GM21619 (cell line): ENCODE measurements at regions not wholly inside any gene's neighbourhood (a gene's known extent, or its start where the extent isn't known, plus 50 kb on each side); places are given as distances from the start of the nearest gene placed in this dataset.
"Not testable (repeated sequence)": the region's sequence is repeated elsewhere in the genome, so short reads cannot be mapped to it uniquely, and the experiment has no call there.

ENCODE experiments used
- ATAC-seq: cut with Tn5 transposase; IDR thresholded peaks from one replicate; pipeline ENCODE4 v1.9.1; 2021; ENCODE audit not compliant: unreplicated experiment

DNA sequence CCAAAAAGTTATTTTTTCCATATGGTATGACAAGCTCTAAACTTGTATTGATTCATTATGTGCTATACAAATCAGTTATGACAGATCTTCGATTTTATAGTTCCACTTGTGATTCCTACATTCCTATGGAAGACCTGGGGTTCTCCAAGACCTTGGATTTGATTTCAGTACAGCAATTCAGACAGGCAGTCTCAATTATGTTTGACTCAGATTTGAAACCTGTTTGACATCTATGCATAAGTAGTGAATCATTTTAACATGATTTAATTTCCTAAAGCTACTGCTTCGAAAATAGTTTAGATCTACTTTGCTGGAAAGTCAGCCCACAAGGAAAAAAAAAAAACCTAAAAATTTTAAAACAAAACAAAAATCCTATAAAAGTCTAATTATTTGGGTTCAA, 820.4 kb downstream of the LUZP2 start:
- no peak for ATAC-seq

- ATAC-seq: no peak
These were observed 822.3 kb downstream of the LUZP2 start for GRCh38 chr11:25319127-25319526.

DNA sequence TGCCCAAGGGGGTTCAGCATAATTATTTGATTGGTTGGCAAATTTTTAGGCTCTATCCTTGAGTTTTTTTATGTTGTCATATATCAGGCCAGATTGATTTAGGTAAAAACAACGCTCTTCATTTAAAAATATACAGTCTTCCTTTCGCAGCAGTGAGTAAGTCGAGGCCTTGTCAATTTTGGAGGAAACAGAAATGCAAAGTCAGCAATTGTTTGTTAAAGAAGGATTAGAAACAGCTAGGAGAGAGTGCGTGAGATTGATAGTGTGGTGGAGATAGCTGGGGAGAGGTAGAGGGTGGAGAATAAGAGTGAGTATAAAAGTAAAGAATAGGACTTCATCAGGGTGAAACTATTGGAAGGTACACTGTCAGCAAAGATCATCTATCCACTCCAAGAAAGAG, 830.8 kb downstream of the LUZP2 start:
- no peak for ATAC-seq

DNA sequence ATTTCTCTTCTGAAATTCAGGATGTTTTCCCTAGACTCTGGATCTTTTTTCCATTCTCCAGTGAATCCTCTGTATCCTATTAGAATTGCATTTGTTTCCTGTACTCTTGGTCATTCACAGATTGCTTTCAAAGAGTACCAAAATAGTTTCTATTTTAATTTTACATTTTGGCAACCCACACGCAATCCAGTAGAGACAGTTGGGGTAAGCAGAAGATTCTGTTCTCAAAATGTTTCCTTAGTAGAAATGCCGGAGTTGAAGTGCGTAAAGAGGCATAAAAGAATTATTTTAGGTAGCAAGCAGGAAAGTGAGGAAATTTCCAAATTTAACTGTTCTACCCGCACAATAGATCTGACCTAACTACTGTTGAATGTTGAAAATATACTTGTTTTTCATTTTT, 842.4 kb downstream of the LUZP2 start:
- no peak for ATAC-seq

DNA sequence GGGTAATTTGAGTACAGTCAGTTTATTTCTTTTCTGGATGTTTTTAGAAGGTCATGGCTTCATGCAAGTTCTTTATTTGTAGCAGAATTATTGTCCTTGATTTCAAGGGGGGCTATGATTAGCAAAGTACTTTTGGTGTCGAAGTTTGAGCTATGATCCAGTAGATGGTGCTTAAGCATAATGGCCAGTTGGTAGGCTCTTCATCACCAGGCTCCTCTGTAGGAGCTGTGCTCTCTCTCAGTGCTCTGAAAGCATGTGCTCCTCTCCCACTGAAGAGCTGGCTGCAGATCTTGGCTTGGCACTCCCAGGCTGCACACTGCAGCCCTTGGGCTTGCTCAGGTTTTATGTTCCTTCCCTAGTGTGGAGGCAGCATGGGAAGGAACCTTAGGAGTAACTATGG, 852.7 kb downstream of the LUZP2 start:
- ATAC-seq: no peak

DNA sequence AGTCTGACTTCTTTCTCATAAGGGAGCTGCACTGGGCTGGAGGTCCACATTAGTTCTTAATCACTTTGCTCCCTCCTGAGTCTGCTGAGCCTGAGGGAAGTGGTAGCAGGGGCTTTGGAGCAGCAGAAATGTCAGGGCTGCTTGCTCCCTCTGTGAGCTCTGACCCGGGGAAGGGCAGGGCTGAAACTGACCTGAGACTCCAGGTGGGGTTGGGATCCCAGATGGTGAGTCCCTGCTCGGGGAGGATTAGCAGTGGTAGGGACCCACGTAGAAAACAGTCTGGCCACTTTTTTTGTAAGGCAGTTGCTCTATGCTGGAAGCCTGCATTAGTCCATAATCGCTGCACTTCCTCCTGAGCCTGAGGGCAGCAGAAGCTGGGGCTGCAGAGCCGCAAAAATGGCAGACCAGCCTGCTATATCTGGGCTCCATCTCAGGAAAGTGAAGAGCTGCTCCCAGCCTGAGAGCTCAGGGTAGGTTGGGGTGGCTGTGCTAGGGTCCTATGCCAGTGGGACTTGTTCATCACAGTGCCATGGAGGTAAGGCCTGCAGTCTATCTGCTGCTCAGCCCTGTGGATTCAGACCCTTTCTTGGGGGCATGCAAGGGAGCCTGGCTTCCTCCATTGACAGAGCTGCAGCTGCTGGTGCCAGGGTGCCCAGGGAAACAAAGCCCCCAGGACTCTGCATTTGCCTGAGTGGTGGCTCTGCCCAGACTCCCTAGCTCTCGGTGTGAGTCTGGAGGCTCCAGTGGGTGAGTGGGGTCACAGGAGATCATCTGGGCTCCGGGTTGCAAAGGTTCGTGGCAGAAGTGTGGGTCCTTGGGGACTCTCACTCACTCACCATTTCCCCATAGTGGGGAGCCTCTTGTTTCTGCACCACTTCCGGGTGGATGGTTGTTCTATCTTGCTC, 854.3 kb downstream of the LUZP2 start:
- ATAC-seq: no peak

- ATAC-seq: no peak
These were observed 860.3 kb downstream of the LUZP2 start for GRCh38 chr11:25357133-25357532.

DNA sequence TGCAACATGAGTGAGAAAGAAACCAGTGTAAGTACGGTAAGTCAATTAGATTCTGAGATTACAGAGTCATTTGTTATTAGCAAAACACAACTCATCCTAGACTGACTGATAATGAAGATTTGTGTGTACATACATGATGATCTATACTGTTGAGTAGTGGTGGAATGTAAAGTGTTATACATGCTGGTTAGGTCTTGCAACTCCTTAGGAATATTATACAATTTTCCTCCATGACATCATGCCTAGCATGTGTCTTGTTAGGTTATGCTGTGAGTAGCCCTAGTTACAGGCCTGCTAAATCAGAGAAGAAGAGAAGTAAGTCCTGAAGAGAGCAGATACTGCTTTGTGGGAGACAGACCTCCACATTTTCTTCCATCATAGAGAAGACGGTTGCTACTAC, 880.6 kb downstream of the LUZP2 start:
- ATAC-seq: no peak

DNA sequence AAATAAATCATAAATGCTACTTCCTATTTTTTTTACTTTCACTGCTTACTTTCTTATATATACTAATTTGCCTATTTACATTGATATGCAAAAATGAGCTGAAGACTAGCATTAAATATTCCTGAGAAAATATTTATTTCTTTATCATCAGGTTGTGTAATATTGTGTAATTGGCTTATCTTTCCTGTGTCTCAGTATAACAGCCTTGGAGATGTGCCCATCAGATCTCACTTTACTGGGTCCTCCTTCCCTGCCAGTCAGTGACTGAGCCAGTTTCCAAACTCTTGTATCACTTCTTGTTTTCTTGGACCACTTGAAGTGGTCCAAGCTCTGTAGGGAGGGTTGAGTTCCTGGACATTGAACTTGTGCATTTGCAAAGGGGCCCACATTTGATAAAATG, 900.0 kb downstream of the LUZP2 start:
- no peak for ATAC-seq

- ATAC-seq: no peak
These were observed 911.3 kb downstream of the LUZP2 start for GRCh38 chr11:25408146-25408545.

GRCh38 chr11:25415793-25416192, 916.1 kb upstream of the ANO3 start:
- ATAC-seq: no peak

DNA sequence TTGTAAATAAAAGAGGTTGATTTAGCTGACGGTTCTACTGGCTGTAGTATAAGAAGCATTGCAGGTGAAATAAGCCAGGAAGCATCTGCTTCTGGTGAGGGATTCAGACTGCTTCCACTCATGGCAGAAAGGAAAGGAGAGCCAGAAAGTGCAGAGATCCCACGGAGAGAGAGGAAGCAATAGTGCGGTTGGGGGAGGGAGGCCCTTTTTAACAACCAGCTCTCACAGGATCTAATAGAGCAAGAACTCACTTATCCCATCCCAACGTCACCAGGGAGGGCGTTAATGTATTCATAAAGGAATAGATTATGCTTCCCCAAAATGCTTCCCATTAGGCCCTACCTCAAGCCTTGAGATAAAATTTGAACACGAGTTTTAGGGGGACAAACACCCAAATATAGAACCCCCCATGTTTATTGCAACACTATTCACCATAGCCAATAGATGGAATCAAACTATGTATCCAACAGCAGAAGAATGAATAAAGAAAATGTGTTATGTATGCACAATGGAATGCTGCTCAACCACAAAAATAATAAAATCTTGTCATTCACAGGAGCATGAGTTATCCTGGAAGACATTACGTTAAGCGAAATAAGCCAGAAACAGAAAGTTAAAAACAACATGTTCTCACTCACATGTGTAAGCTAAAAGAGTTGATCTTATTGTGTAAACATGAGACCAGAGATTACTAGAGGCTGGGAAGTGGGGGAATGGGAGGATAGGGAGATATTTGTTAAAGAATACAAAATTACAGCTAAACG, 908.3 kb upstream of the ANO3 start:
- ATAC-seq: no peak

DNA sequence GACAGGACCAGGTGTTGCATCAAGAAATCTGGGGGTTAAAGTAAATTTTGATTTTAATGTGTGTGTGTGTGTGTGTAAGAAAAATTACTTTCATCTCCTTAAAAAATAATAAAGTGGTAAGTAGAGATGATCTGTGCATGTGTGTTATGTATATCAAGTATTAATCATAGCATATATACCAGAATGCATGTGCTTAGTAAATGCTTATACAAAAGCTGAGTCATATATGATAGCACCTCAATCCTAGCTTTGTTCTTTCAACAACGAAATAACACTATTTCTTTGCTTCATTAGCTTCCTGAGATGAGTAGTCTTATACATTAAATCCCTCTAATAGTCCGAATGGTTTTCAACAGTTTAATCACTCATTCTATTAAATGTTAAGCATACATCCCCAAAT, 899.6 kb upstream of the ANO3 start:
- ATAC-seq: no peak

DNA sequence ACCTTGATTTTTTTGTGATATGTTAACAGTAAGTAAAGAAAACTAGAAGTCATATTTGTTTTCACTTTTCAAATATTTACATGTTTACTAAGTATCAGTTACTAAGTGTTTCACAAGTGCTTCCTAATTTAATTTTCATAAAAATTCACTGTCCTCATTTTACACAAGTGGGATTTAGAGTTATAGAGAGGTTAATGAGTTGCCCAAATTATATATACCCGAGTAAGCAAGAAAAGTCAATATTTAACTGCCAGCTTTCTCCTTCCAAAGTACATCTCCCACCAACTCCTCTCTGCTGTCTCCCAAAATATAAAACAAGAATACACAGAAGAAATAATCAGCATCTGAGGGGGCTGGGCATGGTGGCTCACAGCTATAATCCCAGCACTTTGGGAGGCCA, 896.7 kb upstream of the ANO3 start:
- no peak for ATAC-seq

GRCh38 chr11:25436326-25436725, 895.6 kb upstream of the ANO3 start:
- no peak for ATAC-seq

DNA sequence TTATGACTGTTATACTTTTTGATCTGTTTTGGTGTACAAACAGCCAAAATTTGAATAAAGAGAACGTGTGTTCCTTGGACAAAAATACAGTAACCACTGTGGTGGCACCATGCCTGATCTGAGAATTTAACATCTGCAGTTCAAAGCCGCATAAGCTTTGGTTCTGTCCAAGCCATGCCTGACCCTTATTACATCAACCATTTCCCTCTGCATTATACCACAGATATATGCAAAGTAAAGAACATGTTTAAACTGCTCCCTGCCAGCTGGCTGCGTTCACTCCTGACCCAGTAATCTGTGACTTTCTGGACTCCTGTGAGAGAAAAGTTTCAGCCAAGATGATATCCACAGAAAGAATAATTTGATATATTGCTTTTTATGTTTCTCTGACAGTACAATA, 890.5 kb upstream of the ANO3 start:
- ATAC-seq: no peak

DNA sequence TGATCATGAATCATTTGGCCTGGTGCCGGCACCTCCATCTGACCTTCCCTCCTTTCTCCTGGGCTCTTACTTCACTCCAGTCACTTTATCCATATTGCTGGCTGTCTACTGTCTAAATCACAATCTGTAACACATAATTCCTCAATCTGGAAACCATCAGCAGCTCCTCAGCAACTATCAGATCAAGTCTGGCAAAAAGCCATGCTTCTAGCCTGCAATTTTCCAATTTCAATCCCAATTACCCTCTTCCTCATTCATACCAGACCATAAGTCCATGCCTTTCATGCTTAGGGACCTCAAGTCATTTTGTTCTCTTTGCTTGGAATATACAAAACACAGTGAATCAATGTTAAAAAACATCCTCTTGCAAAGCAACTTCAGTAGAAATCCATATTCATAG, 882.8 kb upstream of the ANO3 start:
- no peak for ATAC-seq

- ATAC-seq: no peak
These were observed 878.5 kb upstream of the ANO3 start for GRCh38 chr11:25453471-25453870.

GRCh38 chr11:25456211-25456610, 875.7 kb upstream of the ANO3 start:
- ATAC-seq: no peak

DNA sequence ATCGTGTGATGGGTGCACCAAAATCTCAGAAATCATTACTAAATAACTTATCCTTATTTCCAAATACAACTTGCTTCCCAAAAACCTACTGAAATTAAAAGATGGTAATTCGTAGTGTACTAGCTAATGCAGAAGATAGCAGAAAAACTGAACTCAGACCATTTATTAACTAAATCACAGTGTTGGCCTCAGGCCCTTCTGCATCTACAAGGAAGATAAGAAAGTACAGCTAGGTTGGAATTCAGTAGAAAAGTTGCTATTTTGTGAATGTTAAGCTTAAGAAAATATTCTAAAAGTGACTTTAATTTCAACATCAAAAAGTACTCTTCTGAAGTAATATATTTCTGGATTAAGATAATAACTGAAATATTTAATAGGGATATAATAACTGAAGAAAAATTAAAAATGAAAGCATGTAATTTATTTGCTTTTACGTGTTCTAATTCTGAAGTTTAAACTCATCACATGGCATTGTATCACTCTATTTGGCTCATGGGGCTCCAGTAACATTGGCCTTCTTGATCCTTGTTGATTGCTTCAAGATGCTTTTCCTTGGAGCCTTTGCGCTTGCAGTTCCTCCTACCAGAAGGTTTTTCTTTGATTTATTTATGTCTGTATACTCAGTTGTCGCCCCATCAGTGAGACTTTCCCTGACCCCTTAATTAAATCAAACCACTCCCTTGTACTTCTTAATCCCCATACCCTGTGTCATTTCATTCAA, 847.9 kb upstream of the ANO3 start:
- ATAC-seq: no peak

DNA sequence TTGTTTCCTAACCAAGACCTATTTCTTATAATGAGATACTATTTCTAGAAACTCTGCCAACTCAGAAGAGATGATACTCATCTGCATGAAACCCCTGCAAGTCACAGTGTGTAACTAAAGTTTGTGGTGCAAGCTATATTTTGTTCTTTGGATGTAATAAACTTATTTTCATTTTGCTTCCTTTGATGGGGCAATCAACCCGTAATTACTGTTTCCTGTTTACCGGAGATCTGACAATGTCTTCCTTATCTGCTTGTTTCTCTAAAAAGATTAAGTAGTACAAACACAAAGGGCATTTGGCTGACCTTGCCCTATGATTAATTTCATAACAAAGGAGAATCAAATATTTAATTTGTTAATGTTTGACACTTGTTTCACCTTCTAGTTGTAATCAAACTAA, 846.6 kb upstream of the ANO3 start:
- ATAC-seq: no peak

- ATAC-seq: not testable (repeated sequence)
These were observed 845.6 kb upstream of the ANO3 start for GRCh38 chr11:25486338-25486737.
